ENCODE measurements at regions not wholly inside any gene's neighbourhood (a gene's known extent, or its start where the extent isn't known, plus 50 kb on each side); places are given as distances from the start of the nearest gene placed in this dataset.
"Not testable (repeated sequence)": the region's sequence is repeated elsewhere in the genome, so short reads cannot be mapped to it uniquely, and the experiment has no call there.

- ATAC-seq = 0 out of 3 replicates have a peak, but pooled peaks have one; percentile 35
- TF ChIP-seq ZNF8 (CRISPR knock-in tag; IDR thresholded peaks at IDR 0.05) = no peak
- TF ChIP-seq ZNF70 (CRISPR knock-in tag; IDR thresholded peaks at IDR 0.05) = no peak
- TF ChIP-seq TSHZ2 (CRISPR knock-in tag; IDR thresholded peaks at IDR 0.05) = no peak
- TF ChIP-seq RARB (CRISPR knock-in tag; IDR thresholded peaks at IDR 0.05) = no peak
- TF ChIP-seq ZFP3 (CRISPR knock-in tag; IDR thresholded peaks at IDR 0.05) = no peak
- no peak for TF ChIP-seq SNAI2 (CRISPR knock-in tag; IDR thresholded peaks at IDR 0.05)
- no peak for TF ChIP-seq GLIS3 (CRISPR knock-in tag; IDR thresholded peaks at IDR 0.05)
- TF ChIP-seq CSRNP3 (CRISPR knock-in tag; IDR thresholded peaks at IDR 0.05) = no peak
- TF ChIP-seq CSDC2 (CRISPR knock-in tag; IDR thresholded peaks at IDR 0.05) = no peak
- TF ChIP-seq PPARA (CRISPR knock-in tag; IDR thresholded peaks at IDR 0.05; ENCODE audit: borderline replicate concordance) = no peak
- TF ChIP-seq BACH2 (CRISPR knock-in tag; IDR thresholded peaks at IDR 0.05; ENCODE audit: borderline replicate concordance) = no peak
- no peak for TF ChIP-seq CREB5 (CRISPR knock-in tag; IDR thresholded peaks at IDR 0.05; ENCODE audit: low read depth)
- no peak for TF ChIP-seq ISL1 (CRISPR knock-in tag; IDR thresholded peaks at IDR 0.05)
These were observed 158.3 kb downstream of the ZFP64 start for GRCh38 chr20:52033313-52033712.

- not testable (repeated sequence) for ATAC-seq
These were observed 159.3 kb downstream of the ZFP64 start for GRCh38 chr20:52032304-52032683.

GRCh38 chr20:52031563-52032303 lies 159.8 kb downstream of the ZFP64 start:
- peak; percentile 88 for ATAC-seq
- TF ChIP-seq CSDC2 (CRISPR knock-in tag; IDR thresholded peaks at IDR 0.05) = no peak
- TF ChIP-seq CSRNP3 (CRISPR knock-in tag; IDR thresholded peaks at IDR 0.05) = no peak
- TF ChIP-seq ARNTL (CRISPR knock-in tag; IDR thresholded peaks at IDR 0.05; ENCODE audit: borderline replicate concordance, low read depth) = no peak
- TF ChIP-seq ZNF70 (CRISPR knock-in tag; IDR thresholded peaks at IDR 0.05) = no peak
- TF ChIP-seq ZNF565 (CRISPR knock-in tag; conservative IDR thresholded peaks at IDR 0.05; ENCODE audit: low read depth) = no peak
- TF ChIP-seq GLIS3 (CRISPR knock-in tag; IDR thresholded peaks at IDR 0.05) = no peak
- TF ChIP-seq ISL1 (CRISPR knock-in tag; IDR thresholded peaks at IDR 0.05) = no peak
- TF ChIP-seq ESRRG (CRISPR knock-in tag; IDR thresholded peaks at IDR 0.05) = no peak
- no peak for TF ChIP-seq BACH2 (CRISPR knock-in tag; IDR thresholded peaks at IDR 0.05; ENCODE audit: borderline replicate concordance)
- no peak for TF ChIP-seq ZFP30 (CRISPR knock-in tag; IDR thresholded peaks at IDR 0.05)
- no peak for TF ChIP-seq SNAI2 (CRISPR knock-in tag; IDR thresholded peaks at IDR 0.05)
- no peak for TF ChIP-seq TCF4 (CRISPR knock-in tag; IDR thresholded peaks at IDR 0.05; ENCODE audit: borderline replicate concordance)
- no peak for TF ChIP-seq PATZ1 (CRISPR knock-in tag; IDR thresholded peaks at IDR 0.05; ENCODE audit: borderline replicate concordance)
- no peak for TF ChIP-seq TOX (CRISPR knock-in tag; IDR thresholded peaks at IDR 0.05; ENCODE audit: borderline replicate concordance)
- no peak for TF ChIP-seq ZNF8 (CRISPR knock-in tag; IDR thresholded peaks at IDR 0.05)

Data from SK-N-SH treated with all-trans-retinoic acid at 6 μM for 48 hours (cell line).